Adipocyte (in vitro differentiated cells): ENCODE measurements at regions not wholly inside any gene's neighbourhood (a gene's known extent, or its start where the extent isn't known, plus 50 kb on each side); places are given as distances from the start of the nearest gene placed in this dataset.
A peak's percentile ranks its signal among the peaks of the same experiment; 100 is the strongest.

Experiments
- DNase-seq: peaks from one replicate; pipeline ENCODE4 v3.0.0-alpha.2; 2015; ENCODE audit warnings: low read depth
- H3K27me3 ChIP-seq: replicated peaks from 2 replicates; pipeline ENCODE4 v1.7.0; 2013; ENCODE audit warnings: mild to moderate bottlenecking, low read length, moderate library complexity; ENCODE audit not compliant: control insufficient read depth, insufficient read depth
- H3K36me3 ChIP-seq: 2 replicates; pipeline ENCODE4 v1.7.0; 2013; ENCODE audit warnings: low read length, mild to moderate bottlenecking, moderate library complexity; ENCODE audit not compliant: control insufficient read depth, insufficient read depth, severe bottlenecking
- H3K4me1 ChIP-seq: 2 replicates; pipeline ENCODE4 v1.7.0; 2013; ENCODE audit warnings: mild to moderate bottlenecking, low read length, moderate library complexity; ENCODE audit not compliant: control insufficient read depth, insufficient read depth
- H3K4me3 ChIP-seq: 2 replicates; pipeline ENCODE4 v1.7.0; 2013; ENCODE audit warnings: mild to moderate bottlenecking, low read length, moderate library complexity
- H3K9ac ChIP-seq: 2 replicates; pipeline ENCODE4 v1.7.0; 2013; ENCODE audit warnings: mild to moderate bottlenecking, low read length, moderate library complexity
- H3K9me3 ChIP-seq: 2 replicates; pipeline ENCODE4 v1.7.0; 2013; ENCODE audit warnings: mild to moderate bottlenecking, low read length, moderate library complexity; ENCODE audit not compliant: control insufficient read depth

DNA sequence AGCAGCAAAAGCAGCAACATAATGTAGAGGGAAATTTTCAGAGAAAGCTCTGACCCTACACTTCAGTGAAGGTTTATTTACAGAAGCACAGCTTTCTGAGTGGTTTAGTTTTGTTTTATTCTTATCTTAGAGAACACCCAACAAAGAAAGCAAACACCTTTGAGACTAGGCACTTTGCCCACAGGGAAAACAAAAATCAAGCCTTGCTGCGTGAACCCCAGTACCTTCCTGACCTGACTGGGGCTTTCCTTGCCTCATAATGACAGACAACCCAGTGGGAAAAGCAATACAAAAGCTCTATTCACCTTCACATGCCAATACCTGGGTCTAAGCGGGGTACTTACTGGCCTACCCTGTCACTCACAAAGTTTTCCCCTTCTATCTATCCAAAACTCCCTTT, 189.8 kb downstream of the HINT1 start:
- no peaks in the 10 kb centered on the region for H3K27me3 ChIP-seq
- H3K4me1 ChIP-seq: peaks cover 11% of the 10 kb centered on the region
- H3K4me3 ChIP-seq: no peak overlapping the region
- no peak overlapping the region for H3K9ac ChIP-seq
- H3K9me3 ChIP-seq: no peaks in the 10 kb centered on the region
- no peak for DNase-seq
- H3K36me3 ChIP-seq: no peaks in the 10 kb centered on the region

DNA sequence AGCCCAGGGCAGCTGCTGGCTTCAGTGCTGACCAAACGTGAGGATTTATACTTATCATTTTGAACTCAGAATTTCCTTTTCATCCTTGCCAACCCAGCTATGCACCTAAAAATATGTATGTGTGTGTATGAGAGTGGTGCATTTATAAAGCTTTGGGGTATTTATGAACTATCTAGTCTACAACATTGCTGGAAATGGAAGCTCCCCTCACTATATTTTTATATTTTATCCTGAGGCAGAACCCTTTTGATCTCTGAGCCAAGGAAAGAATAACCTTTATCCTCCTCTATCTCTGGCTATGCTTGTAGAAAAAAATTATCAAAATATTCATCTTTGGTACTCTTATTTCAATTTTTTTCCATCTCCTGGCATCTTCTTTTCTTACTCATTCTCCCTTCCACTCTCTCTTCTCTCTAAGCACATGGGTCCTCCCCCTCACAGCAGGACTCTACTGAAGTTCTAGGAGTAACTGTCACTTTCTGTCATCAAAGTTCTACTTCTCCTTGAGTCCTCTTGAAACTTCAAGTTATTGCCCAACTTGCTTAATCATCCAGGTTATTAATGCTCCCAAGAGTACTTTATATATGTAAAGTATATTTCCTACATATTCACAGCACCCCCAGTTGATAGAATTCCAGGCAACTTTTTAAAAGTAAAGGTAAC, 190.9 kb downstream of the HINT1 start:
- no peak for DNase-seq
- Histone ChIP-seq H3K9me3 (no peaks in the 10 kb centered on the region), H3K9ac (no peak overlapping the region), H3K4me3 (no peak overlapping the region), H3K4me1 (peaks cover 11% of the 10 kb centered on the region), H3K36me3 (no peaks in the 10 kb centered on the region), H3K27me3 (no peaks in the 10 kb centered on the region)

DNA sequence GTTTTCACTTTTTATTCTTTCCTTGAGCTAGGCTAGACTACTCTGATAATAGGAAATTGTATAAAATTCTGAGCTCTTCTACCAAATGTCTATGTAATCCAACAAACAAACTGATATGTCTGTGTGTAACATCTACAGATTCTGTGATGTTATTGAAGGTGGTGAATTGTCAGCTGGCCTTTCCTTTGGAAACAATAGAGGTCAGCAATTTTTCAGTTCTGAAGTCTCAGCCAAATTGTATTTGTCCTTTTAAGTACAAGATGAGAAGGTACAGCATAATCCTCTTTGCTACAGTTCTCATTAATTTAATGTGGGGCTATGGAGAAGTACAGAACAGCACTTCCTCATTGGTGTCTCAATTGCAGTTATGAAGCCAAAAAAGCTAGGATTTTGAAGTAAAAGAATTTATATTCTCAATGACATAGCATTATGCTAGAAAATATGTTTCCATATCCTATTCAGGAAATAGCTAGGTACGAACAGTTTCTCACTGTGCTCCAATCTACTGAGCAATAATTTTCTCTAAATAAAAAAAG, 198.0 kb downstream of the HINT1 start:
- no peak overlapping the region for H3K9ac ChIP-seq
- no peaks in the 10 kb centered on the region for H3K27me3 ChIP-seq
- no peaks in the 10 kb centered on the region for H3K9me3 ChIP-seq
- peaks cover 13% of the 10 kb centered on the region for H3K4me1 ChIP-seq
- H3K36me3 ChIP-seq: no peaks in the 10 kb centered on the region
- no peak overlapping the region for H3K4me3 ChIP-seq
- DNase-seq: no peak

DNA sequence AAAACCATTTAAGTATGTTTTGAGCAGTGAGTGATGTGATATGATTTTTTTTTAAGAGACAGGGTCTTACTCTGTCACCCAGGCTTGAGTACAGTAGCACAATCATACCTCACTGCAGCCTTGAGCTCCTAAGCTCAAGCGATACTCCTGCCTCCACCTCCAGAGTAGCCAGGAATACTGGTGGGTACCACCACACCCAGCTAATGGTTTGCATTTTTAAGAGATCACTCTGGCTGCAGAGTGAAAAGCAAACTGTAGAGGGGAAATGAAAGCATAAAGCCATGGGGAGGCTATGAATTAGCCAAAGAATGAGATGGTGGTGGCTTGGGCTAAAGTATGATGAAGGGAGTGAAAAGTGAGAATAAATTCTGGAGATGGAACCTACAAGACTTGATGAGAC, 199.1 kb downstream of the HINT1 start:
- DNase-seq: no peak
- Histone ChIP-seq H3K27me3 (no peaks in the 10 kb centered on the region), H3K4me3 (no peak overlapping the region), H3K9ac (no peak overlapping the region), H3K9me3 (no peaks in the 10 kb centered on the region), H3K4me1 (peaks cover 13% of the 10 kb centered on the region), H3K36me3 (no peaks in the 10 kb centered on the region)

DNA sequence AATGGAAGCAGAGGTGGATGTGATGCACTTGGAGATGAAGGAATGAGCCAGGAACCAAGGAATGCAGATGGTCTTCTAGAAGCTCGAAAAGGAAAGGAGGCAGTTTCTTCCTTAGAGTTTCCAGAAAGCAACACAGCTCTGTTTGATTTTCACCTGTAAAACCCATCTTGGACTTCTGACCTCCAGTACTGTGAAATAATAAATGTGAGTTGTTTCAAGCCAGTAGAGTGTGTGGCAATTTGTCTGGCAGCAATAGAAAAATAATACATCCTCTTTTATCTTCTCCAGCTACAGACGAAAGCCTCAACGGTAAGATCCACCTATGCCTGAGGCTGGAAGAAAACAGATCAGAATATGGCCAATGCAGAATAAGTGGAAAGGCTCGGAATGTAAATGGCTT, 199.7 kb downstream of the HINT1 start:
- H3K27me3 ChIP-seq: no peaks in the 10 kb centered on the region
- no peak for DNase-seq
- H3K4me1 ChIP-seq: peaks cover 13% of the 10 kb centered on the region
- no peak overlapping the region for H3K4me3 ChIP-seq
- H3K36me3 ChIP-seq: no peaks in the 10 kb centered on the region
- H3K9ac ChIP-seq: no peak overlapping the region
- no peaks in the 10 kb centered on the region for H3K9me3 ChIP-seq

DNA sequence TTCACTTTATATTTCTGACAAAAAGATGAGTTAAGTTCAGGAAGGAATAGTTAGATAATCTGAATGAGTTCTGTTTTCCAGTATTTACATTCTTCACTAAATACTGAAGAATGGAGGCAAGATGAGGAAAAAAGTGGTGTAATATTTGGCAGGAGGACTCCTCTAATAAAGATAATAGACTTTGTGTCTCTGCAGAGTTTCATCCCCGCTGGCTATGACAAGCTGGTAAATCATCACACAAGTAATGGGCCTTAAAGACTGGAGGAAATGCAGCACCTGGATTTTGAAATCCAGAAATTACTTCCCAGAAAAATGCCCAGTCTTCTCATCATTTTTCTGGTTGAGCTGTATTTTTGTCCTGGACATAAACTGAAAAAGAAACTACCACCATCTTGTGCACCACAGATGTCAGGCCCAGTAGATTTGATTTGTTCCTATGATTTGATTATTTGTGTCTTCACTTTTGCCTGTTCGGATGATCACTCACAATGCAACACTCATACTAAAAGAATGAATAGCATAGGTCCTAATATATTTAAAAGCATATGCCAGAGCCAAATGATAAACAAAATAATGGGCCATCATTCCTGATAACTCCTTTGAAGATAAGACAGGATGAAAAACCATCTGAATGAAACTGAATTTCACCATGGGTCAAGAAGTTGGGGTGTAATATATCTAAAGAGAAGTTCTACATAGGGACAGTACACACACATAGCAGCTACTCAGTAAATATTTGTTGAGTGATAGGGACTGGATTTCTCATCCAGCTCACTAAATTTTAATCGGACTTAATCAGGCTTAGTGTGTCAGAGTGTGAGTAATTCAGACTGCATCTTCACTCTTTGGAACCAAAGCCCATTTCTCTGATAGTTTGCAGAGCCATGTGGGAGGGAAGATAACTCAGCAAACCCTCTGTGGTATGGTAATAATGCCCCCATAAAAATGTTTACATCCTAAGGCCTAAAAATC, 200.5 kb downstream of the HINT1 start:
- no peaks in the 10 kb centered on the region for H3K9me3 ChIP-seq
- H3K4me1 ChIP-seq: peaks cover 13% of the 10 kb centered on the region
- no peaks in the 10 kb centered on the region for H3K36me3 ChIP-seq
- H3K9ac ChIP-seq: no peak overlapping the region
- H3K4me3 ChIP-seq: no peak overlapping the region
- no peaks in the 10 kb centered on the region for H3K27me3 ChIP-seq
- no peak for DNase-seq

DNA sequence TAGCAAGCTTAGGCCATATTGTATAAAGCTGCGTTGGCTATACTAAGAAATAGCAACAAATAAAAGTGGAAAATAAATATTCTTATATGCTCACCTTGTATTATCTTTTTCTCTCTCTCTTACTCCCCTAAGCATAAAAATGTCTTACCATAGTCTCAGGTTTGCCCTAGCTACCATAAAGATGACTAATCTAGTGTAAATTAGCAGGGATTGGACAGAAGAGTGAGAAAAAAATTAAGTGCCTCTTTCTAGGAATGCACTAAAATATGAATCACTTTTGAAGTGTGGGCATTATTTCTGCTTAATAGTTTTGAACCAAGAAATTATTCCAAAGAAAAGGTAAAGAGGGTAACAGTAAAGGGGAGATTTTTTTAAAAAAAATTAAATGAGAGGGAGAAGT, 201.3 kb downstream of the HINT1 start:
- Histone ChIP-seq H3K9me3 (no peaks in the 10 kb centered on the region), H3K4me3 (no peak overlapping the region), H3K4me1 (peaks cover 13% of the 10 kb centered on the region), H3K36me3 (no peaks in the 10 kb centered on the region), H3K9ac (no peak overlapping the region), H3K27me3 (no peaks in the 10 kb centered on the region)
- DNase-seq: no peak

DNA sequence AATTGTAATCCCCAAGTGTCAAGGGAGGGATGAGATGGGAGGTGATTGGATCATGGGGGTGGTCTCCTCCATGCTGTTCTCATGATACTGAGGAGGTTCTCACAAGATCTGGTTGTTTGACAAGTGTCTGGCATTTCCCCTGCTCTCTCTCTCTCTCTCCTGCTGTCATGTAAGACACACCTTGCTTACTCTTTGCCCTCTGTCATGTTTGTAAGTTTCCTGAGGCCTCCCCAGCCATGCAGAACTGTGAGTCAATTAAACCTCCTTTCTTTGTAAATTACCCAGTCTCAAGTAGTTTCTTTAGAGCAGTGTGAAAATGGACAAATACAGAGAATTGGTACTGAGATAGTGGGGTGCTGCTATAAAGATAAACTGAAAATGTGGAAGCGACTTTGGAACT, 207.9 kb downstream of the HINT1 start:
- Histone ChIP-seq H3K9ac (no peak overlapping the region), H3K27me3 (no peaks in the 10 kb centered on the region), H3K4me3 (no peak overlapping the region), H3K4me1 (no peaks in the 10 kb centered on the region), H3K9me3 (no peaks in the 10 kb centered on the region), H3K36me3 (no peaks in the 10 kb centered on the region)
- no peak for DNase-seq

DNA sequence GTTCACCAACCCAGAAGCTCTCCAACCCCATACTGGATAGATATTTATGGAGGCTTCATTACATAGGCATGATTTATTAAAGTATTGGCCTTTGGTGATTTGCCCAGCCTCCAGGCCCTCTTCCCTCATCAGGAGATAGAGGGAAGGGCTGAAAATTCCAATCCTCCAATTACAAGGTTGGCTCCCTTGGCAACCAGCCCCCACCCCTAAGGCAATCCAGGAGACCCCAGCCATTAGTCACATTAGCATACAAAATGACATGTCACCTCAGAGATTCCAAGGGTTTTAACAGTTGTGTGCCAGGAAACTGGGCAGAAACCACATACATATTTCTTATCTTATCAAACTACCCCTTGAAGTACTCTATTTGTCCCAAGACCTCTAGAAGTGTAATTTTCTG, 210.0 kb downstream of the HINT1 start:
- H3K36me3 ChIP-seq: no peaks in the 10 kb centered on the region
- H3K4me3 ChIP-seq: no peak overlapping the region
- no peak overlapping the region for H3K9ac ChIP-seq
- H3K9me3 ChIP-seq: no peaks in the 10 kb centered on the region
- no peaks in the 10 kb centered on the region for H3K4me1 ChIP-seq
- no peak for DNase-seq
- no peaks in the 10 kb centered on the region for H3K27me3 ChIP-seq

DNA sequence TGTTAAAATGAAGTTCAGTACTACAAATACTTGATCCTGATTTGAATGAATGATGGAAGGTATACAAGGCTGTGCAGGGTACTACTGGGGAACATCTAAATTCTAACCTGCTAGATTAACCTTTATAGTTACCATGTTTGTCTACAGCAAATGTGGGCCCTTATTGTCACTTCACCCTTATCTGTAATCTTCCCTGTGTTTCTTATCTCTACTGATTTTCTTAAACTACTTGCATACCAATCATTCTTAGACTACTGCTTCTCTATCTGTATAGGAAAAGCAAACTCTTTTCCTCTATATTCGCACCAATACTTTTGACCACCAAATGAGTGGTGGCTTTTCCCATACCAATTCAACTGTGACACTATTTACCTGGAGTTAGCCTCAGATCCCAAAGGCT, 210.7 kb downstream of the HINT1 start:
- no peaks in the 10 kb centered on the region for H3K4me1 ChIP-seq
- no peak overlapping the region for H3K9ac ChIP-seq
- no peaks in the 10 kb centered on the region for H3K36me3 ChIP-seq
- H3K27me3 ChIP-seq: no peaks in the 10 kb centered on the region
- no peak for DNase-seq
- no peak overlapping the region for H3K4me3 ChIP-seq
- H3K9me3 ChIP-seq: no peaks in the 10 kb centered on the region

DNA sequence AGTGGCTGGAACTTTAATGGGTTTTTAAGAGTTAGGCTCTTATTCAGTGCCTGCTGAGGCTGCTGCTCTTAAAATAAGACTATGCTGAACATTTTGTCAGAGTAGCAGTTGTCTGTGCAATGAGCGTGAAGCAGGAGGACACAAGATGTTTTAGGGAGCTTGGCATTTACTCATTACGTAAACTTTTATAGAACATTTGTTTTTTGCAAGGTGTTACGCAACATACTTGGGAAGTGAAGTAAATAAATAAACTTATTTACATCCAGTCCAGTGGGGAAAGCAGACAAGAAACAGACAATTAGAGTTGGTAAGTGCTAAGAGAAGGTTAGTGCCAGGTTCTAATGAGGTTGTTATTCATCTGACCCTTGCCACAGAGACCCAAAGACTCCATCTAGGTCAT, 226.0 kb downstream of the HINT1 start:
- DNase-seq: peak; percentile 36
- no peak overlapping the region for H3K4me3 ChIP-seq
- no peak overlapping the region for H3K9ac ChIP-seq
- H3K36me3 ChIP-seq: no peaks in the 10 kb centered on the region
- H3K27me3 ChIP-seq: no peaks in the 10 kb centered on the region
- peaks cover 22% of the 10 kb centered on the region for H3K4me1 ChIP-seq
- H3K9me3 ChIP-seq: no peaks in the 10 kb centered on the region
